Neural crest cell (in vitro differentiated cells): ENCODE measurements at regions not wholly inside any gene's neighbourhood (a gene's known extent, or its start where the extent isn't known, plus 50 kb on each side); places are given as distances from the start of the nearest gene placed in this dataset.

Source experiments
- DNase-seq: peaks from one replicate; pipeline ENCODE4 v3.0.0; 2021; ENCODE audit warnings: low read depth, mixed read lengths, low spot score
- H3K27ac Mint-ChIP-seq: one replicate; pipeline ENCODE4 v1.8.0; 2021; ENCODE audit warnings: mild to moderate bottlenecking, mixed read lengths; ENCODE audit not compliant: unreplicated experiment
- H3K27me3 Mint-ChIP-seq: 2 replicates; pipeline ENCODE4 v1.8.0; 2021; ENCODE audit warnings: low read depth, mild to moderate bottlenecking, mixed read lengths
- H3K36me3 Mint-ChIP-seq: 2 replicates; pipeline ENCODE4 v1.8.0; 2021; ENCODE audit warnings: low read depth, mild to moderate bottlenecking, mixed read lengths
- H3K4me1 Mint-ChIP-seq: 2 replicates; pipeline ENCODE4 v1.8.0; 2021; ENCODE audit warnings: mixed read lengths
- H3K4me3 Mint-ChIP-seq: one replicate; pipeline ENCODE4 v1.8.0; 2021; ENCODE audit warnings: mild to moderate bottlenecking, mixed read lengths
- H3K9me3 Mint-ChIP-seq: 2 replicates; pipeline ENCODE4 v1.8.0; 2021; ENCODE audit warnings: mixed read lengths
- CTCF ChIP-seq: fragments of 200-600 bp; sonication (generic); conservative IDR thresholded peaks from 2 replicates; pipeline ENCODE4 v1.5.0; 2021; ENCODE audit warnings: antibody characterized with exemption, mild to moderate bottlenecking

- no peak for DNase-seq
- peaks cover 9% of the 10 kb centered on the region for H3K27me3 Mint-ChIP-seq
- no peak overlapping the region for H3K27ac Mint-ChIP-seq
- H3K4me3 Mint-ChIP-seq: no peak overlapping the region
- no peaks in the 10 kb centered on the region for H3K36me3 Mint-ChIP-seq
- no peaks in the 10 kb centered on the region for H3K4me1 Mint-ChIP-seq
- no peak for TF ChIP-seq CTCF
- peaks cover 8% of the 10 kb centered on the region for H3K9me3 Mint-ChIP-seq
Measured at GRCh38 chr7:33799766-33800165, 105.6 kb upstream of the BMPER start.

- H3K9me3 Mint-ChIP-seq: peaks cover 4% of the 10 kb centered on the region
Measured at GRCh38 chr7:33802600-33802999, 102.7 kb upstream of the BMPER start.

GRCh38 chr7:33804140-33804660 is 101.1 kb upstream of the BMPER start:
- peaks cover 13% of the 10 kb centered on the region for H3K4me1 Mint-ChIP-seq
- peaks cover 9% of the 10 kb centered on the region for H3K27me3 Mint-ChIP-seq
- no peaks in the 10 kb centered on the region for H3K36me3 Mint-ChIP-seq
- TF ChIP-seq CTCF: no peak
- H3K27ac Mint-ChIP-seq: no peak overlapping the region
- peaks cover 4% of the 10 kb centered on the region for H3K9me3 Mint-ChIP-seq
- H3K4me3 Mint-ChIP-seq: no peak overlapping the region
- DNase-seq: no peak

More at GRCh38 chr7:33802600-33802999, 102.7 kb upstream of the BMPER start:
- peaks cover 5% of the 10 kb centered on the region for H3K4me1 Mint-ChIP-seq
- H3K4me3 Mint-ChIP-seq: no peak overlapping the region
- no peak overlapping the region for H3K27ac Mint-ChIP-seq
- no peaks in the 10 kb centered on the region for H3K36me3 Mint-ChIP-seq
- no peak for DNase-seq
- peaks cover 9% of the 10 kb centered on the region for H3K27me3 Mint-ChIP-seq
- TF ChIP-seq CTCF: no peak

GRCh38 chr7:33805630-33806233 is 99.6 kb upstream of the BMPER start:
- H3K4me3 Mint-ChIP-seq: no peak overlapping the region
- H3K4me1 Mint-ChIP-seq: peaks cover 22% of the 10 kb centered on the region
- DNase-seq: no peak
- peaks cover 9% of the 10 kb centered on the region for H3K27me3 Mint-ChIP-seq
- H3K9me3 Mint-ChIP-seq: no peaks in the 10 kb centered on the region
- no peak overlapping the region for H3K27ac Mint-ChIP-seq
- H3K36me3 Mint-ChIP-seq: no peaks in the 10 kb centered on the region
- TF ChIP-seq CTCF: no peak

- no peak for TF ChIP-seq CTCF
- H3K27ac Mint-ChIP-seq: no peak overlapping the region
- H3K27me3 Mint-ChIP-seq: peaks cover 9% of the 10 kb centered on the region
- peaks cover 29% of the 10 kb centered on the region for H3K4me1 Mint-ChIP-seq
- peaks cover 3% of the 10 kb centered on the region for H3K9me3 Mint-ChIP-seq
- no peak for DNase-seq
- H3K36me3 Mint-ChIP-seq: no peaks in the 10 kb centered on the region
- H3K4me3 Mint-ChIP-seq: no peak overlapping the region
Measured at GRCh38 chr7:33806298-33807154, 98.8 kb upstream of the BMPER start.
